H1 (cell line): ENCODE measurements at regions not wholly inside any gene's neighbourhood (a gene's known extent, or its start where the extent isn't known, plus 50 kb on each side); places are given as distances from the start of the nearest gene placed in this dataset.

Experiments used
- CTCF ChIA-PET: fragments of 300-600 bp; sonication (Branson Sonifier 250); formaldehyde crosslinking; loops from one replicate; lab custom pipeline; 2021; ENCODE audit not compliant: partially characterized antibody; lab: Charles Lee
- POLR2A ChIA-PET: fragments of 300-600 bp; sonication (Branson Sonifier 250); formaldehyde crosslinking; loops from one replicate; lab custom pipeline; 2021; ENCODE audit warnings: inconsistent platforms; ENCODE audit not compliant: partially characterized antibody; lab: Charles Lee
- DNase-seq, 2 experiments: peaks; one replicate each; pipeline versions ENCODE4 v3.0.0 to v3.0.0-alpha.2; 2010 to 2022; ENCODE audit warnings: low spot score in 2 of 2, low read depth in 1 of 2, mixed read lengths in 1 of 2
- FAIRE-seq: peaks from 2 replicates; lab custom pipeline; 2011; peaks lifted over from hg19 to GRCh38; lab: Jason Lieb, UNC
- H2AFZ ChIP-seq: 2 replicates; pipeline ENCODE4 v1.8.1; 2012; ENCODE audit warnings: low read length, inconsistent platforms
- H2AK5ac ChIP-seq: 2 replicates; pipeline ENCODE4 v1.6.1; 2013; ENCODE audit warnings: low read depth, low read length
- H2BK120ac ChIP-seq: replicated peaks from 2 replicates; pipeline ENCODE3; 2013; ENCODE audit warnings: low read depth, low read length, inconsistent platforms
- H2BK12ac ChIP-seq: 2 replicates; pipeline ENCODE4 v1.6.1; 2013; ENCODE audit warnings: low read depth, low read length
- H2BK15ac ChIP-seq: 2 replicates; pipeline ENCODE4 v1.6.1; 2013; ENCODE audit warnings: low read length
- H2BK20ac ChIP-seq: 2 replicates; pipeline ENCODE4 v1.6.1; 2013; ENCODE audit warnings: low read length
- H2BK5ac ChIP-seq: 2 replicates; pipeline ENCODE4 v1.6.1; 2013; ENCODE audit warnings: low read depth, low read length
- H3K14ac ChIP-seq: 2 replicates; pipeline ENCODE4 v1.6.1; 2013; ENCODE audit warnings: inconsistent platforms; ENCODE audit not compliant: insufficient read length
- H3K18ac ChIP-seq: 2 replicates; pipeline ENCODE4 v1.6.1; 2013; ENCODE audit warnings: low read length; ENCODE audit errors: extremely low read depth
- H3K23ac ChIP-seq: 2 replicates; pipeline ENCODE4 v1.6.1; 2013; ENCODE audit warnings: inconsistent platforms; ENCODE audit not compliant: insufficient read length
- H3K23me2 ChIP-seq: 2 replicates; pipeline ENCODE4 v1.6.1; 2013; ENCODE audit warnings: low read depth, low read length
- H3K27ac ChIP-seq: 2 replicates; pipeline ENCODE4 v1.6.1; 2011; ENCODE audit warnings: low read depth, low read length, inconsistent platforms
- H3K27me3 ChIP-seq, 4 experiments: replicated peaks in 1 of 4; 1 replicate in 1 of 4; 2 replicates in 3 of 4; pipeline versions ENCODE4 v1.6.1 to v1.8.1; 2011 to 2013; ENCODE audit warnings: low read length in 3 of 4, mild to moderate bottlenecking in 3 of 4, inconsistent platforms in 2 of 4, mixed read lengths in 2 of 4, moderate library complexity in 1 of 4; ENCODE audit not compliant: control insufficient read depth in 3 of 4, insufficient read depth in 3 of 4; ENCODE audit errors: extremely low read depth in 1 of 4
- H3K36me3 ChIP-seq, 4 experiments: 2 replicates each; pipeline versions ENCODE4 v1.6.1 to v1.8.1; 2011 to 2013; ENCODE audit warnings: mild to moderate bottlenecking in 4 of 4, low read length in 3 of 4, moderate library complexity in 2 of 4, control low read depth in 1 of 4, inconsistent platforms in 1 of 4; ENCODE audit not compliant: insufficient read depth in 4 of 4, control insufficient read depth in 2 of 4
- H3K4ac ChIP-seq: replicated peaks from 2 replicates; pipeline ENCODE3; 2013; ENCODE audit warnings: low read length, low read depth, mixed read lengths, inconsistent platforms; ENCODE audit not compliant: insufficient read length
- H3K4me1 ChIP-seq, 4 experiments: replicated peaks in 1 of 4; 1 replicate in 1 of 4; 2 replicates in 3 of 4; pipeline versions ENCODE4 v1.6.1 to v1.8.1; 2011 to 2013; ENCODE audit warnings: low read length in 3 of 4, inconsistent platforms in 2 of 4, mixed read lengths in 1 of 4; ENCODE audit not compliant: insufficient read depth in 4 of 4, control insufficient read depth in 3 of 4
- H3K4me2 ChIP-seq, 2 experiments: 2 replicates each; pipeline versions ENCODE4 v1.6.1 to v1.8.1; 2011 to 2013; ENCODE audit warnings: low read depth in 2 of 2, low read length in 2 of 2, control low read depth in 1 of 2, inconsistent platforms in 1 of 2, mild to moderate bottlenecking in 1 of 2; ENCODE audit not compliant: insufficient read depth in 1 of 2
- H3K4me3 ChIP-seq, 4 experiments: fragments of 200-600, 300-600 bp in 1 of 4; sonication (generic), shearing (Covaris generic), sonication (Bioruptor Twin) in 1 of 4; 2 replicates each; pipeline versions ENCODE4 v1.5.1 to v1.8.1; 2011 to 2016; ENCODE audit warnings: low read length in 4 of 4, low read depth in 3 of 4, control low read depth in 2 of 4, inconsistent platforms in 2 of 4, mild to moderate bottlenecking in 2 of 4, mixed read lengths in 1 of 4, moderate library complexity in 1 of 4; ENCODE audit not compliant: insufficient read depth in 2 of 4; ENCODE audit errors: extremely low read depth in 1 of 4
- H3K56ac ChIP-seq: replicated peaks from 2 replicates; pipeline ENCODE3; 2013; ENCODE audit warnings: low read depth, mild to moderate bottlenecking, mixed read lengths, low read length, inconsistent platforms; ENCODE audit not compliant: insufficient read length
- H3K79me1 ChIP-seq: 2 replicates; pipeline ENCODE4 v1.6.1; 2013; ENCODE audit warnings: low read depth, low read length, control low read depth
- H3K79me2 ChIP-seq, 2 experiments: 2 replicates each; pipeline versions ENCODE4 v1.6.1 to v1.8.1; 2012 to 2013; ENCODE audit warnings: low read length in 2 of 2, mild to moderate bottlenecking in 2 of 2, inconsistent platforms in 1 of 2; ENCODE audit not compliant: insufficient read depth in 2 of 2, control insufficient read depth in 1 of 2
- H3K9ac ChIP-seq, 4 experiments: replicated peaks in 1 of 4; 1 replicate in 1 of 4; 2 replicates in 3 of 4; pipeline versions ENCODE4 v1.6.1 to v1.8.1; 2011 to 2013; ENCODE audit warnings: low read depth in 3 of 4, low read length in 3 of 4, control low read depth in 2 of 4, mild to moderate bottlenecking in 2 of 4, moderate library complexity in 2 of 4, inconsistent platforms in 1 of 4; ENCODE audit errors: extremely low read depth in 1 of 4
- H3K9me3 ChIP-seq, 2 experiments: 2 replicates each; pipeline versions ENCODE4 v1.6.1 to v1.8.1; 2012 to 2013; ENCODE audit warnings: mild to moderate bottlenecking in 2 of 2, moderate library complexity in 2 of 2, control low read depth in 1 of 2, inconsistent platforms in 1 of 2, low read depth in 1 of 2, low read length in 1 of 2, mixed read lengths in 1 of 2; ENCODE audit not compliant: insufficient read depth in 2 of 2
- H4K20me1 ChIP-seq, 2 experiments: replicated peaks in 1 of 2; 2 replicates each; pipeline versions ENCODE3 to v1.8.1; 2011 to 2013; ENCODE audit warnings: inconsistent platforms in 2 of 2, low read length in 2 of 2, mild to moderate bottlenecking in 1 of 2; ENCODE audit not compliant: insufficient read depth in 2 of 2, control insufficient read depth in 1 of 2
- H4K5ac ChIP-seq: 2 replicates; pipeline ENCODE4 v1.6.1; 2013; ENCODE audit warnings: low read length, low read depth, mixed read lengths, inconsistent platforms; ENCODE audit not compliant: insufficient read length
- H4K8ac ChIP-seq: 2 replicates; pipeline ENCODE4 v1.8.0; 2013; ENCODE audit warnings: mild to moderate bottlenecking, moderate library complexity, low read length, inconsistent platforms; ENCODE audit not compliant: insufficient read depth; ENCODE audit errors: extremely low read depth
- H4K91ac ChIP-seq: replicated peaks from 2 replicates; pipeline ENCODE3; 2013; ENCODE audit warnings: low read length, mixed read lengths, inconsistent platforms; ENCODE audit not compliant: insufficient read length
- BACH1 ChIP-seq: IDR thresholded peaks from 2 replicates; pipeline ENCODE4 v1.6.1; 2012; ENCODE audit warnings: low read length, improper control_type of control experiment
- CBX8 ChIP-seq: fragments of 300-800, 300-1000 bp; sonication (generic); IDR thresholded peaks from 2 replicates; pipeline ENCODE4 v1.7.1; 2016; ENCODE audit warnings: low read depth, low read length, borderline replicate concordance
- CTBP2 ChIP-seq: IDR thresholded peaks from 2 replicates; pipeline ENCODE4 v1.7.0; 2011; ENCODE audit warnings: borderline replicate concordance, mild to moderate bottlenecking, moderate library complexity, mixed read lengths, low read length; ENCODE audit not compliant: insufficient read depth, insufficient read length
- FOSL1 ChIP-seq: IDR thresholded peaks from 2 replicates; pipeline ENCODE4 v1.6.1; 2011; ENCODE audit warnings: mild to moderate bottlenecking, low read depth, low read length, moderate library complexity; ENCODE audit not compliant: insufficient read depth
- JUND ChIP-seq: IDR thresholded peaks from 2 replicates; pipeline ENCODE4 v1.6.1; 2011; ENCODE audit warnings: mild to moderate bottlenecking, improper control_type of control experiment, low read length
- NRF1 ChIP-seq: IDR thresholded peaks from 2 replicates; pipeline ENCODE4 v1.6.1; 2011; ENCODE audit warnings: mild to moderate bottlenecking, low read depth, low read length, improper control_type of control experiment
- RXRA ChIP-seq: IDR thresholded peaks from 2 replicates; pipeline ENCODE4 v1.6.1; 2011; ENCODE audit warnings: low read depth, mild to moderate bottlenecking, low read length, moderate library complexity; ENCODE audit not compliant: insufficient read depth
- SIN3A ChIP-seq, 2 experiments: IDR thresholded peaks in 1 of 2; conservative IDR thresholded peaks in 1 of 2; 2 replicates each; pipeline ENCODE4 v1.6.1; 2011 to 2012; ENCODE audit warnings: low read length in 2 of 2, improper control_type of control experiment in 1 of 2, low read depth in 1 of 2, mild to moderate bottlenecking in 1 of 2
- TBP ChIP-seq: IDR thresholded peaks from 2 replicates; pipeline ENCODE4 v1.6.1; 2011; ENCODE audit warnings: low read depth, low read length, improper control_type of control experiment

GRCh38 chr13:87120476-87120875 lies 550.7 kb upstream of the SLITRK5 start (continued):
- no peak for TF ChIP-seq NRF1
- no peak for TF ChIP-seq RXRA

- Histone ChIP-seq H3K23me2 (no peaks in the 10 kb centered on the region), H3K18ac (no peak overlapping the region), H3K4me3 (no peak overlapping the region), H3K27me3 (peaks cover 0 to 1% (median 0%) of the 10 kb centered on the region in 4 experiments; a peak in 2 of 7 replicates), H3K56ac (no peak overlapping the region), H2BK20ac (no peak overlapping the region), H4K5ac (no peak overlapping the region), H4K91ac (no peak overlapping the region), H2BK5ac (no peak overlapping the region), H3K27ac (no peak overlapping the region), H3K23ac (no peak overlapping the region), H3K36me3 (no peaks in the 10 kb centered on the region), H2BK12ac (no peak overlapping the region), H3K14ac (no peak overlapping the region), H3K4me2 (no peak overlapping the region), H2BK15ac (no peak overlapping the region), H4K20me1 (no peaks in the 10 kb centered on the region), H3K4ac (no peak overlapping the region), H3K79me1 (no peaks in the 10 kb centered on the region), H2AFZ (no peak overlapping the region), H3K9ac (no peak overlapping the region), H2BK120ac (no peak overlapping the region), H2AK5ac (no peak overlapping the region), H3K79me2 (no peaks in the 10 kb centered on the region), H3K9me3 (no peaks in the 10 kb centered on the region), H4K8ac (no peak overlapping the region), H3K4me1 (peaks cover 0 to 3% (median 0%) of the 10 kb centered on the region in 4 experiments; a peak in 1 of 7 replicates)
- POLR2A ChIA-PET, result no interaction called here
- TF ChIP-seq CBX8 (no peak), CTBP2 (no peak), BACH1 (no peak), SIN3A (conservative IDR thresholded peaks at IDR 0.05 in 1 of 2, IDR thresholded peaks at IDR 0.05 in 1 of 2; ENCODE audit: low read depth in 1 of 2, low read length in 2 of 2) (no peak), JUND (no peak), FOSL1 (no peak), TBP (no peak)
- DNase-seq (no peak), FAIRE-seq (no peak)
- CTCF ChIA-PET, result no interaction called here
These were observed 548.6 kb upstream of the SLITRK5 start for GRCh38 chr13:87122551-87122950.
